ENCODE measurements at regions not wholly inside any gene's neighbourhood (a gene's known extent, or its start where the extent isn't known, plus 50 kb on each side); places are given as distances from the start of the nearest gene placed in this dataset.

- Mint-ChIP-seq H3K36me3 (ENCODE audit: unreplicated experiment) (no peaks in the 10 kb centered on the region), H3K9me3 (ENCODE audit: unreplicated experiment) (no peaks in the 10 kb centered on the region), H3K27ac (ENCODE audit: unreplicated experiment) (no peak overlapping the region), H3K27me3 (ENCODE audit: unreplicated experiment) (no peaks in the 10 kb centered on the region), H3K4me1 (ENCODE audit: low read depth, unreplicated experiment) (no peaks in the 10 kb centered on the region), H3K4me3 (ENCODE audit: unreplicated experiment) (no peak overlapping the region)
- no peak for TF ChIP-seq CTCF (IDR thresholded peaks at IDR 0.05; ENCODE audit: partially characterized antibody, unreplicated experiment)
- no peak for DNase-seq
Measured at GRCh38 chr3:87161851-87162250, 65.3 kb upstream of the CHMP2B start.

GRCh38 chr3:87161417-87161816 is 65.7 kb upstream of the CHMP2B start:
- Mint-ChIP-seq H3K9me3 (ENCODE audit: unreplicated experiment) (no peaks in the 10 kb centered on the region), H3K27ac (ENCODE audit: unreplicated experiment) (no peak overlapping the region), H3K36me3 (ENCODE audit: unreplicated experiment) (no peaks in the 10 kb centered on the region), H3K27me3 (ENCODE audit: unreplicated experiment) (no peaks in the 10 kb centered on the region), H3K4me1 (ENCODE audit: low read depth, unreplicated experiment) (no peaks in the 10 kb centered on the region), H3K4me3 (ENCODE audit: unreplicated experiment) (no peak overlapping the region)
- no peak for TF ChIP-seq CTCF (IDR thresholded peaks at IDR 0.05; ENCODE audit: partially characterized antibody, unreplicated experiment)
- no peak for DNase-seq

GRCh38 chr3:87161013-87161412 is 66.1 kb upstream of the CHMP2B start:
- Mint-ChIP-seq H3K27ac (ENCODE audit: unreplicated experiment) (no peak overlapping the region), H3K36me3 (ENCODE audit: unreplicated experiment) (no peaks in the 10 kb centered on the region), H3K9me3 (ENCODE audit: unreplicated experiment) (no peaks in the 10 kb centered on the region)

GRCh38 chr3:87158823-87159222 is 68.3 kb upstream of the CHMP2B start:
- DNase-seq, result no peak
- H3K27ac Mint-ChIP-seq (ENCODE audit: unreplicated experiment), result no peak overlapping the region
- H3K4me3 Mint-ChIP-seq (ENCODE audit: unreplicated experiment), result no peak overlapping the region
- no peaks in the 10 kb centered on the region for H3K27me3 Mint-ChIP-seq (ENCODE audit: unreplicated experiment)
- no peaks in the 10 kb centered on the region for H3K36me3 Mint-ChIP-seq (ENCODE audit: unreplicated experiment)
- H3K9me3 Mint-ChIP-seq (ENCODE audit: unreplicated experiment), result no peaks in the 10 kb centered on the region
- no peaks in the 10 kb centered on the region for H3K4me1 Mint-ChIP-seq (ENCODE audit: low read depth, unreplicated experiment)
- TF ChIP-seq CTCF (IDR thresholded peaks at IDR 0.05; ENCODE audit: partially characterized antibody, unreplicated experiment), result no peak

More at GRCh38 chr3:87161013-87161412, 66.1 kb upstream of the CHMP2B start:
- TF ChIP-seq CTCF (IDR thresholded peaks at IDR 0.05; ENCODE audit: partially characterized antibody, unreplicated experiment), result no peak
- Mint-ChIP-seq H3K4me3 (ENCODE audit: unreplicated experiment) (no peak overlapping the region), H3K4me1 (ENCODE audit: low read depth, unreplicated experiment) (no peaks in the 10 kb centered on the region), H3K27me3 (ENCODE audit: unreplicated experiment) (no peaks in the 10 kb centered on the region)
- no peak for DNase-seq

- H3K27ac Mint-ChIP-seq (ENCODE audit: unreplicated experiment), result no peak overlapping the region
- no peaks in the 10 kb centered on the region for H3K4me1 Mint-ChIP-seq (ENCODE audit: low read depth, unreplicated experiment)
- no peak for TF ChIP-seq CTCF (IDR thresholded peaks at IDR 0.05; ENCODE audit: partially characterized antibody, unreplicated experiment)
- H3K9me3 Mint-ChIP-seq (ENCODE audit: unreplicated experiment), result no peaks in the 10 kb centered on the region
- no peaks in the 10 kb centered on the region for H3K36me3 Mint-ChIP-seq (ENCODE audit: unreplicated experiment)
- DNase-seq, result no peak
- no peaks in the 10 kb centered on the region for H3K27me3 Mint-ChIP-seq (ENCODE audit: unreplicated experiment)
- no peak overlapping the region for H3K4me3 Mint-ChIP-seq (ENCODE audit: unreplicated experiment)
Measured at GRCh38 chr3:87148020-87148419, 79.1 kb upstream of the CHMP2B start.
